NT2/D1 (cell line): ENCODE measurements at regions not wholly inside any gene's neighbourhood (a gene's known extent, or its start where the extent isn't known, plus 50 kb on each side); places are given as distances from the start of the nearest gene placed in this dataset.

ENCODE experiments used
- SUZ12 ChIP-seq: IDR thresholded peaks from 2 replicates; pipeline ENCODE4 v1.6.1; 2011; ENCODE audit not compliant: insufficient read length, insufficient read depth; ENCODE audit errors: extremely low read depth
- YY1 ChIP-seq: IDR thresholded peaks from 2 replicates; pipeline ENCODE4 v1.6.1; 2011; ENCODE audit not compliant: insufficient read length, insufficient read depth
- ZNF274 ChIP-seq: IDR thresholded peaks from 2 replicates; pipeline ENCODE4 v1.6.1; 2011; ENCODE audit warnings: mild to moderate bottlenecking, low read depth, low read length

DNA sequence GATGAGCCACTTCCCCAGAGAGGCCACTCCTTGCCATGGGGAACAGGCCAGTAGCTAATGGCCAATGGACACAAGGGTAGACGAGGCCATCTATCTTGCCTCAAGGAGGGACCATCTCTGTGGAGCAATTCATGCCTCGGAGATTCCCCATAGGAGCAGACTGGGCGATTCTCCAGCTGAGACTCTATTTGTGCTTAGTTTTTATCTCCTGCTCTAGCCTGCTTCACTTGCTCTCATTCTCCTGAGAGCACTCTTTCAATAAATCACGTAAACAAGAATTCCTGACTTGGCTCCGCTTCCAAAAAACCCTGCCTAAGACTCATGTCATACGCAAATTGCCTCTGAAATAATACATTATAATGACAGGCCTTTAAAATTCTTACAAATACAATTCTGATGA lies 396.4 kb upstream of the USP15 start:
- no peak for TF ChIP-seq YY1
- no peak for TF ChIP-seq ZNF274
- no peak for TF ChIP-seq SUZ12
